ENCODE measurements at regions not wholly inside any gene's neighbourhood (a gene's known extent, or its start where the extent isn't known, plus 50 kb on each side); places are given as distances from the start of the nearest gene placed in this dataset.

- no peaks in the 10 kb centered on the region for H3K9me3 ChIP-seq (replicated peaks; ENCODE audit: control insufficient read depth, insufficient read depth, low read length)
- POLR2A ChIA-PET = interaction anchor here (0.8 kb wide), 1 partner anchor 9 kb away, joined by 4 read pairs; no protein-coding TSS in a partner anchor
- no TSS peak for BruUV-seq (replicated peaks)
- CTCF ChIA-PET = no interaction called here
- no peak overlapping the region for H3K27ac ChIP-seq (ENCODE audit: insufficient read depth, low read depth, low read length)
- no peak for DNase-seq (ENCODE audit: low read depth, low spot score)
- no peak overlapping the region for H3K4me3 ChIP-seq (replicated peaks in 1 of 3; ENCODE audit: insufficient read depth in 1 of 3, low read depth in 1 of 3, low read length in 3 of 3)
- no peak overlapping the region for H3K4me2 ChIP-seq (ENCODE audit: insufficient read depth, low read length)
- H3K9ac ChIP-seq (replicated peaks; ENCODE audit: extremely low read depth, insufficient read depth, low read length) = no peak overlapping the region
- no peaks in the 10 kb centered on the region for H3K9me1 ChIP-seq (replicated peaks; ENCODE audit: control insufficient read depth, extremely low read depth, insufficient read depth, low read length)
- no peaks in the 10 kb centered on the region for H3K36me3 ChIP-seq (ENCODE audit: control insufficient read depth in 2 of 2, extremely low read depth in 1 of 2, insufficient read depth in 2 of 2, low read length in 2 of 2)
- no peaks in the 10 kb centered on the region for H3K79me2 ChIP-seq (ENCODE audit: control insufficient read depth, insufficient read depth, low read length)
- no peak overlapping the region for H2AFZ ChIP-seq (ENCODE audit: low read depth, low read length)
- FAIRE-seq = no peak
- dilution Hi-C loops (cut with MboI; ENCODE audit: extremely low pct_ligation_motif_present, low sequenced_read_pairs) = no loop called here
- H3K27me3 ChIP-seq (ENCODE audit: control insufficient read depth in 2 of 2, insufficient read depth in 2 of 2, low read length in 2 of 2) = peaks cover 2 to 6% of the 10 kb centered on the region in 2 experiments
- TF ChIP-seq FOS (IDR thresholded peaks at IDR 0.05; ENCODE audit: borderline replicate concordance, insufficient read depth, low read length) = no peak
- no peak for TF ChIP-seq EZH2 (IDR thresholded peaks at IDR 0.05; ENCODE audit: borderline replicate concordance, low read depth, low read length, severe bottlenecking)
- no peak for TF ChIP-seq CTCF (IDR thresholded peaks at IDR 0.05; ENCODE audit: extremely low read depth in 1 of 2, insufficient read depth in 1 of 2, low read depth in 1 of 2, low read length in 2 of 2)
- TF ChIP-seq JUN (IDR thresholded peaks at IDR 0.05; ENCODE audit: borderline replicate concordance, insufficient read depth, insufficient read length, low read depth) = no peak
- TF ChIP-seq MAX (IDR thresholded peaks at IDR 0.05; ENCODE audit: insufficient read depth, insufficient read length) = no peak
- no peak for TF ChIP-seq POLR2AphosphoS5 (IDR thresholded peaks at IDR 0.05; ENCODE audit: insufficient read depth, low read depth, low read length)
- no peak for TF ChIP-seq POLR2A (IDR thresholded peaks at IDR 0.05; ENCODE audit: low read depth, low read length)
- TF ChIP-seq GATA2 (IDR thresholded peaks at IDR 0.05; ENCODE audit: insufficient read depth, insufficient read length, low read depth, low read length) = no peak
- no peak for TF ChIP-seq MYC (IDR thresholded peaks at IDR 0.05; ENCODE audit: low read depth, low read length)
- intact Hi-C loops (cut with micrococcal nuclease) = no loop called here
- no peaks in the 10 kb centered on the region for H3K4me1 ChIP-seq (ENCODE audit: control insufficient read depth, extremely low read depth, insufficient read depth, low read length)
- no peaks in the 10 kb centered on the region for H4K20me1 ChIP-seq (replicated peaks; ENCODE audit: control insufficient read depth, extremely low read depth, insufficient read depth, low read length)
These were observed 115.9 kb upstream of the RUNX1 start for GRCh38 chr21:35164971-35165483.

All from endothelial cell of umbilical vein (primary cell).